GM18858 (cell line): ENCODE measurements at regions not wholly inside any gene's neighbourhood (a gene's known extent, or its start where the extent isn't known, plus 50 kb on each side); places are given as distances from the start of the nearest gene placed in this dataset.
"Not testable (repeated sequence)": the region's sequence is repeated elsewhere in the genome, so short reads cannot be mapped to it uniquely, and the experiment has no call there.

Source experiments
- ATAC-seq: cut with Tn5 transposase; IDR thresholded peaks from one replicate; pipeline ENCODE4 v1.9.1; 2021; ENCODE audit not compliant: unreplicated experiment

DNA sequence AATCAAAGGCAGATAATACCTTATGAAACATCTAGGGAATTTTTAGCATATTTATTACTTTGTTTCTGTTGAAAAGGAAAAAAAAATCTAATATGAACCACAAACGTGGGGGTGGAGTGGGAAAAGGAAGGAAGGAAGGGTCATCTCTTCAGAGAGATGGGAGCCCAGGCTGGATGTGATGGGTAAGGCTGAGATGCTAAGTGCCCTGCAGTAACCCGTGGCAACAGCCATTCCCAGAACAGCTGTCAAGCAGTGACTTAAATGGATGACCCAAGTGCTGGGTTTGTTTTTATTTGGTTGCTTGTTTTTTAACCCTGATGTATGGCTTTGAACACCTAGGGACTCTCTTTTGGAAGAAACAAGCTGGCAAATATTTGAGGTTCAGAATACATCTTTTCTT, 50.7 kb upstream of the KLF7 start:
- no peak for ATAC-seq

DNA sequence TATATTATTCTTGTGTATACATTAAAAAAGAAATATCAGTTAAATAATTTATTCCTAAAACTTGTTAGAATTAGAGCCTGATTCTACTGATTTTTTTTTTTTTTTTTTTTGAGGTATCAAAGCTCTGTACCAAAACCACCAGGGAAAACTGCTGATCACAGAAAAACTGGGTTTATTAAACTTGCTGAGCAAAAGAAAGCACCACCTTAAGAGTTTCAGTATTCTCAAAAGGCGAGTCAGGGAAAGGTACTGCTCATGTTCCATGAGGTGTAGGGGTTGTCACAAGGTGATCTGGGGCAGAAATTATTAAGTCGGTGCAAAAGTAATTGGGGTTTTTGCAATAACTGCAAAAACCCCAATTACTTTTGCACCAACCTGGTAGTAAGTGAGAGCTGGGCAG, 51.7 kb upstream of the KLF7 start:
- no peak for ATAC-seq

DNA sequence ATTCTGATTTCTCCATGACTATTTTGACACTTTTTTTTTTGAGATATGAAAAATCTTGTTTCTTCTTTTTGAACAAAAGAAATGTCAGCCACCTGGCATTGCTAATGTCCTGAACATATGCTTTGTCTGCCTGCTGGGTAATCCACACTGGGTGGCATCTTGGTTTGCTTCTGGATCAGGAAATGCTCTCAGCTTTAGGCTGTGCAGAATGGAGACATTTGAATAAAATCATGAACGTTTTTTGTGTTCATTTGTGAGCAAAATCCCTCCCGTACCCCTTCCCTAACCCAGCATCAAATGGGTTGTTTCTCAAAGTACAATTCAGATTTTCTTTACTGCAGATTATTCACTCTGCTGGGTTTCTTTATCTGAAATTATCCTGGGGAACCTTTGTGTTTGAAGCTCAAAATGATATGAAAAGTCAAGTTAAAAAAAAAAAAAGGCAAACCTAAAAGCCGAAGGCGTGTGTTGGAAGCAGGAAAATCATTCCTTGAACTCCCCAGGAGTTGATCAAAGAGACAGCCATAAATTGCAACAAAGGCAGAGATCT, 53.4 kb upstream of the KLF7 start:
- no peak for ATAC-seq

DNA sequence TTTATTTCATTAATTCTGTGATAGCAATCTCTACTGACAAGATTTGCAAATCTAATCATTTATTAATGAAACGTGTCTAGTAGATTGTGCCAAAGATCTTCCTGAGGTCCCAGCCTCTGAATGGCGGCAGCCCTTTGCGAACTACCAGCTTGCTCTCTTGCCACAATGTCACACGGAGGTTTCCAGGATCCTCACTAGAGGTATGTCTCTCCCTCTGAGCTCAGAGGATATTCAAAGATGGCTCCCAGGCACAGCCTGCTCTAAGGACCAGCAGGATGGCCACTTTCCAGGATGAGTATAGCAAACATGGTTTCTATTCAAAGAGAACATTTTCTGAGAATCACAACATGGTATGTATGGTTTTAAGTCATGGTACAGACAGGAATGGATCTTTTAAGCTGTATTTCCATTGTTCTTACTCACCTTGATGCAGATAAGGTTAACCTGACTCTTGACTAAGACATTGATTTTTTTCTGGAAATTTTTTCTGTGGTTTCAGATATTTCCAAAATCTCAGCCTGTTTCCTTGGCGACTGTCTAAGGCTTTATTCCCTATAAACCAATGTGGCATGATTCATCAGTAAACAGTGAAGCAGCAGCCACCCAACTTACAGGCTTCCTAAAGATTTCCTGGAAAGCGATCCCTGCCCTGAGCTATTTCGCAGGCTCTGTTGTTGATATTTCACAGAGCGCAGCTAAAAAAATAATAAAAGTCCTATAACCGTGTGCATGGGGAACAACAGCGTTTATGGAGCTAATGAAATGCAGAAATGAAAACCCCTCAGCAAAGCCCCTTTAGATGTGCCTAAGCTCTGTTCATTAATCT, 54.1 kb upstream of the KLF7 start:
- no peak for ATAC-seq

DNA sequence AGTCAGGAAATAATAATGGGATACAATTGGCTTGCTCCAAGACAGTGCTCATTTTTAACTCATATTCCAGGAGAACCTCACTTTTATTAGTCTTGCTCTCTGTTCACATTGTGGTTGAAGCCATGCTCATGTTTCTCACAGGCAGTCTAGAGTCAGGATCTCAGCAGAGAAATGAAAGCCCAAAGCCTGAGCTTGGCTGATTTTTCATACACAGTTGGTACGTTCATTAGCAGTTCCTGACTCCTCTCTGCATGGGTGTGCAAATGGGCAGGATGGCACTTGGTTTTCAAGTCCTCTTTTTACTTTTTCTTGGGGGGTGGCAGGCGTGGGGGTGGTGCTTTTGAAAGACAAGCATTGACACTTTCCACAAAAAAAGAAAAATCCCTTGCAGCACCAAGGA, 56.0 kb upstream of the KLF7 start:
- ATAC-seq, result no peak

DNA sequence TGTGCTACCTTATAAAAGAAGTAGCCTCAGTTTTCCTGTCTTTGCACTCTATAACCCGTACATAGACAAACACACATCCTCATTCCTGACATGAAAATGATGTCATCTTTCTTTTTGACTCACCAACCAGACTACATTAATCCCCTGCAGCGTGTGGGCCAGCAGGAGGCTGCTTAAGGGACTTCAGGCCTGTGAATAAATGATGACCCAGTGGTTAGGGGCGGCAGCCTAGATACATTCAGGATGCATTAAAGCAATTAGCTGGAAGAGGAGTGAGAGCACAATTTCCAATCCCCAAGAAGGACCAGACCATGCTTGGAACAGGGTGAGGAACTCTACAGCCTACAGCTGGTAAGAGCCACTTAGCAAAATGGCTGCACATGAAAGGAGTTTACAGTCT, 57.3 kb upstream of the KLF7 start:
- ATAC-seq, result peak; percentile 93

DNA sequence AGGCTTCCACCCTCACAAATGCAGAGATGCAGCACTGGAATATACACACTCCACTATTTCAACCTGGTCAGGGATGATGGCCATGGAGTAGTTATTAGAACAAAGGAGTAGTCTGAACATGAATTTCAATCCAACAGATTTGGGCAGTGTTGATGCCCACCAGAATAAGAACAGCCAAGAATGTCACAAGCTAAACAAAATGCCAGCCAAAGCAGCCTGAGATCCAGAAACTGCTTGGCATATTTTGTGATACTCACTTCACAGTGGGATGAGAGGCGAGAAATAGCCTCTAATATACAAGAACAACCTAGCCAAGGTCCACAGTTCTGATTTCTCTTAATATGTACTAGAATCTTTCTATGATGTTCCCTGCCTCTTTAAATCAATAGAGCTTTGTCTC, 58.6 kb upstream of the KLF7 start:
- ATAC-seq, result no peak

DNA sequence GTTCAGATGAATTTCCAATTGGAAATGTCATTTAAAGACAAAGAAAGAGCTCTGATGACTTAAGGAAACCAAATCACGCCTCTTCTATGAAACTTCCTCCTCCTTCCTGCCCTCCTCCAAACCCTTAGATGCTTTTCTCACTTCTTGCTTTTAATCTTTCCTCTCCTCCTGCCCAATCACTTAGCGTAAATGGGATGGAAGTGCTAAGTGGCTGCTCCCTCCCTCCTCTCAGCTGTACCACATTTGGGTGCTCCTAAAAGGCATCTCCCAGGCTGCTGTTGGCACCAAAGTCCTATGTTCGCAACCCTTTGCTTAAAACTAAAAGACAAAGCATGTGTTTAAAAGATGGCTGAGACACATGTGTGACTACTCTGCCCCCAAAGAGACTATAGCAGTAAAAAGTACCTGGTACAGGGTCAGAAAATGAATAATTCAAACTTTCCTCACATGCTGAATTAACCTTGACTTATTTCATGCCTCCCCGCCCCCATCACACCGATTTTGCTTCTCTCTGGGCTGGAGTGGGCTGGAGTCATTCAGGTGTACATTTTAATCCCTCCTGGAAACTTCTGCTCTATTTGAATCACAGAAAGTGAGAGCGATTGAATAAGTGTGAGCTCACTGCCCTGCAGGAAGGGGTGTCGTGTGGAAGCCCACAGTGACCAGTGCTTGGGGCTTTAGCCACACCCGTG, 59.2 kb upstream of the KLF7 start:
- ATAC-seq, result no peak

DNA sequence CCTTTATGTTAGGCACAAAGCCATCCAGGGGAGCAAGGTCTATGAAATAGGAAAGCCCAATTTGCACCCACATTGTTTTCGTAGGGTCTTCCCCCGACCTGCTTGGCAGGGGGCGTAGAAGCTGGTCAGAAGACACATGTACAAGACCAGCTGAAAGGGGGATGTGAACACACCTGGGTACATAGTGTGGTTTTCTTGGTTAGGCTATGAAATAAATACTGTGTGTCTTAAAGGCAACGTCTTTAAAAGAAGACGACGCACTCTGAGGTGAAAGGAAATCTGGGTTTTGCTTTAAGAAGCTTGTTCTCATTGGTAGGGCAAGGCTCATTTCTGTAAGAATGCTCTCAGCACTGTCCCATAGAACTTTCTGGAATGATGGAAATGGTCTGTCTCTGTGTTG, 60.0 kb upstream of the KLF7 start:
- no peak for ATAC-seq

DNA sequence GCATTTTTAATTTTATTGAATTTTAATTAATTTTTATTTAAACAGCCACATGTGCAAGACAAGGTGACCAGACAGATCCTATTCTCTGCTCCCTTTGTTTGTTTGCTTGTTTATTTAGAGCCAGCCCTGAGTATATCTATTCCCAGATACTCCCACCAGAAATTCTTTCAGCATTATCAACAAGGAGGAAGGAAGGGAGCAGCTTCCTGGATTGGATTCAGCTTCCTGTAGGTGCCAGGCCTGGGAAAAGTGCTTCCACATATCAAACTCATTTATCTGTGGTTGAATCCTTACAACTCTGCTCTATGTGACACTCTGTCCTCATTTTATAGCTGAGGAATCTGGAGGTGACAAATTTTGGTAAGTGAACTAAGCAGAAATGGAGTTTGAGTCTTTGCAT, 60.5 kb upstream of the KLF7 start:
- no peak for ATAC-seq

DNA sequence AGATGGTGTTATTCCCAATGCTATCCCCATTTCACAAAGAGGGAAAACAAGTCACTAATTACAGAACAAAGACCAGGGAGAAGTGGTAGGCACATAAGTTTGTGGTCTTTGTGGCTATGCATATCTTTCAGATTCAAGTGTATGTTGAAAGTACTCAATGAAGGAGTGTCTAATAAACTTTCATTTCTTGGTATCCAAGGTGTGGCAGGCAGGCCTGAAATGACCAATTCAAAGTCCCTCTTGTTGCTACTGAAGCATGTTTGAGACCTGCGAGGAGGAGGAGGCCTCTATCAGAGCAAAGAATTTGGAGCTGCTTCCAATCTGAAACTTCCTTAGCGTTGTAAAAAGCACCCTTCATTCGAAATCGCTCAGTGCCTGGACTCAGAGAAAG, 60.9 kb upstream of the KLF7 start:
- ATAC-seq, result no peak

DNA sequence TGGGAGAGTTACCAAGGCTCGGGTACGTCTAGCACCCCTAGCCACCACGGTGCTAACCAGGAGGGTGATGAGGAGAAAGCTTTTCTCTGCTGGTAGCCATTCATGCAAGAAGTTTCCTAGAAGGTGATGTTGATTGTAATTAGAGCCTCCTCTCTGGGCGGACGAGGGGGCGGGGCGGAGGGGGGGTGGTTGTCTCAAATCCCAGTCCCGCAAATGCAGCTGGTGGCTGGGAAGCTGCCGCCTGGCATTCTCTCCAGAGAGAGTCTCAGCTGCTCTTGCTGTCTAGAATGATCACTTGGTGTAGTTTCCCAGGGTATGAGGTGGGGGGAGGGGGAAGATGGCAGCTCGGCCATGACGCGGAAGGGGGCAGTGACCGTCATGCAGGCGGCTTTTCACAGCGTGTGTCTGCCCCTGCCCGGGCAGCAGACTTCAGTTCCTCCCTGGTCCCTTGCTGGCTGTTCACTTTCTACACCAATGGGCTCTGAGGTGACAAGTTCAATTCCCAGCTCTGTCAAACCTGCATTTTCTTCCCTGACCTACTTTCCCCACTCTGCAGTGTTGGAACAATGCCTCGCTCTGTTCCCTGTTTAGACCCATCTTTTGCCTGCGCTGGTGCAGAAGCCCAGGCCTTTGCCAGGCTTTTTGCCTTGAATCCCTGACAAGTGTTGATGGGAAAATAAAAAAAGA, 61.5 kb upstream of the KLF7 start:
- ATAC-seq, result no peak

DNA sequence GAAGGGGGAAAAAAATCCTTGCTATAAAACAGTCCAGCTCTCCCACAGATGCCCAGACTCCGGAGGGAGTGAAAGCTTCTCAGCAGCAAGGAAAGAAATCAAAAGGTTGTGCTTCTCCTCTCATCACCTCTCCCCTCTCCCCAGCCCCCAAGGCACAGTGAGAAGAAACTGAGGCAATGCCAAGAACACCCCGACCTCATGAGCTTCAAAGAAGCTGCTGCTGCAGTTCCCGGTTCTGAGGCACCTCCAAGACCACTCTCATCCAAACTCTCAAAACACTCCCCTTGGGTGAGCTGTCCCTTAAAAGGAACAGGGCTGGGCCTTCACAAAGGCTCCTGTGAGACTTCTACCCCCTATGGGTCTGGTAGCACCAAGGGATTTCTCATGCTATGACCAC, 62.0 kb upstream of the KLF7 start:
- ATAC-seq, result no peak

DNA sequence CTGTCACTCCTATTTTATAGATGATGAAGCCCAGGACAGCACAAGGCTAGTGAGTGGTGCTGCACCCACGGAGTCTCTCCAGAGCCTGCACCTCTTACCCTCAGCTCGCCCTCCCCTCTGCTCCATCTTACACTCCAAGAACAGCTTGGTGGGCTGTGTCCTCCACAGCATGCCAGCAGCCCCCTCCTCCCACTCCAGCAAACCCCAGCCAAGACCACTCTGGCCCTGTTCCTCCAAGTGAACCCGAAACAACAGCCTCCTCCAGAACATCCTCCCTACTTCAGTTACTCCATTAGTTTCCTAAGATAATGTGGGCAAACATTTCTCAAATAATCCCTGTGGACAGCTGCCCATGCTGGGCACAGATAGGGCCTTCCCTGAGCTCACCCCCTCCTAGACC, 62.7 kb upstream of the KLF7 start:
- no peak for ATAC-seq

DNA sequence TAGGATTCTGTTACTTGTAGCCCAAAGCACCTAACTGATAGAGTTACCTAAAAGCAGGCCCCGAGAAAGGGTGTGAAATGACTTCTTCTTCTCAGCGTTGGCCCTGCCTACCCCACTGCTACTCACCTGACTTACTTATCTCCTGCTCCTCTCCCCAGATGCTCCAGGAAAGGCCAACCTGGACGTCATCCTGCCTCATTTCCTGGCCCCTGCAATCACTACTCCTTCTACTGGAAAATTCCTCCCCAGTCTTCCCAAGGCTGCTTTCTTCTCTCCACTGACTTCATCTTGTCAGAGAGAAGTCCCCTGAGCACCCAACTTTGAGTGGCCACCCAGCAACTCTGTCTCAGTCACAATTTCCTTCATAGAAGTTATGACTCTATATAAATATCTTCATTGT, 63.4 kb upstream of the KLF7 start:
- ATAC-seq, result no peak

DNA sequence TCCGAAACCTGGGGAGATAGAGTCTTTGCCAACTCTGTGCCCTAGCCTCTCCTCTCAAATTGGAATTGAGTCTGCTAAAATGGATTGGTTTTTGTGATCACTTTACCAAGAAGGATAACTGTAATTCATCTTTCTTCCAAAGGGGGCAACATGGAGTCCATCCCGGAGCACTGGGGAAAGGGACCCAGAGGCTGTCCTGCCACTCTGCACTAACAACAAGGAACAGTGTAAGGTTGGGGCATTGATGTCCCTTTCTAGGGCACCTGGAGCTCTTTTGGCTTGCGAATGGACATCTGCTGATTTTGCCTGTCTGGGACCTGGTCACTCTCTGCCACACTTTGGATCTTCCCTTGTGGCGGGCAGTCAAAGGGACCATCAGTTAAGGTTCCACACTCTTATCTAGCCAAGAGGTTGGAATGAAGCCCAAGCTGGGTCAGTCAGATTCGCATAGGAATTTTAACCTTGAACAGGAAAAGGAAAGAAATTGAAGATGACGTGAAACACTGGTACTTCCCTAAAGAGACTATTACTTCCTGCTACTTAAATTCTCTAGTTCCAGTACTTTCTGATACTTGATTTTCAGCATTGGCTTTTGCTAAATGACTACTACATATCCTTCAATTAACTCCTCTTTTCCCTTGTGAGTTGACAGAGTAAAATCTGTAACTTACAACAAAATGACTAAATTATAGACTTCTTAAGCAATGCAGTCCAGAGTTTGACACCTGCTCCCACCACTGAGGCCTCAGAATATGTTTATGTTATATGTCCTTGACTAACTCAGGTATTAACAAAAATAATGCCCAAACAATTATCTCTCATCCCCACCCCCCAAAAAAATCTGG, 64.7 kb upstream of the KLF7 start:
- ATAC-seq, result no peak

DNA sequence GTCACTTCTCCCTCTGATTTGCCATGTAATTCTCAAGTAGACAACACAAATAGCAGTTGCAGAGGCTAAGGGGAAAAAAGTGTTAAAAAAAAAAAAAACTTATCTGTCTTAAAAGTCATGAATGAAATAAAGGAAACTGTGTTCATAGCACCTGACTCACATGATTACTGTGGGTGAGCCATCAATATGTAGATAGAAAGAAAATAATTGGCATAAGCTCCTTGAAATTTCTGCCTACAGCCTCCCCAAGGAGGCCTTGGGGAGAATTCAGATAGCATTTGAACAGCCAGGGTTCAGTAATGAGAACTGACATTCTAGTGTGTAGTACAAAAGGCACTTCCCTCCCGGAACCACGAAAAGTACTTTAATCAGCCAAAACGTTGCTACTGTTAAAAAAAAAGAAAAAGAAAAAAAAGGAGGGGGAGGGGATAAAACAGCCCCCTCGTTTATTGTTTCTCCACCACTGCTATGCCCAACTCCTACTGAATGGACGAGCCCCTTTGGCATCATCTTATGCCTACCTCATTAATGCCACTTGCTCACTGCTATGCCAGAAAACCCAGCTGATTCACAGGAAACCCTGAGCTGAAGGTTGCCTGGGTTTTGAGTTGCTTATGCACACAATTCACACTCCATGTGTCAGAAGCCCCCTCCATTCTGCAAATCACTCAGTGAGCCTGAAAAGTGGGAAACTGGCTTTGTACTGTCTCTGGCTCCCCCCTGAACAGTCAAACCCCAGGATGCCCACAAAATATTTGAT, 65.5 kb upstream of the KLF7 start:
- ATAC-seq, result no peak

DNA sequence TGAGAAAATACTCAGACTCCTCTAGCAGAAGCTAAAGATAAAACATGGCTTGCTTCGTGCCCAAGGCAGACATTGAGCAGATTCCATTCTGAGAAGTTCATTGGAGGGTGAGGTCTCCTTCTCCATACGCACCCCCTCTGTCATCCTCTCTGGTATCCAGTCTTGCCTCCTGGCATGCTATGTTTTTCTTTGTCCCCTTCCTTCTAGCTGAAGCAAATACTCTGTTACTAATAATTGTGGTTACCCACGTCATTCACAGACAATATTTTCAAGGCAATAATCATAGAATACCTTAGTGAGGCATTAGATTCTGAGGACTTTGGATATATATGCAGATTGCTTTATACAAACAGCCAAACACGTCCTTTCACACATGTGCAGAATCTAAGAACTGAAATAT, 66.2 kb upstream of the KLF7 start:
- ATAC-seq, result no peak

DNA sequence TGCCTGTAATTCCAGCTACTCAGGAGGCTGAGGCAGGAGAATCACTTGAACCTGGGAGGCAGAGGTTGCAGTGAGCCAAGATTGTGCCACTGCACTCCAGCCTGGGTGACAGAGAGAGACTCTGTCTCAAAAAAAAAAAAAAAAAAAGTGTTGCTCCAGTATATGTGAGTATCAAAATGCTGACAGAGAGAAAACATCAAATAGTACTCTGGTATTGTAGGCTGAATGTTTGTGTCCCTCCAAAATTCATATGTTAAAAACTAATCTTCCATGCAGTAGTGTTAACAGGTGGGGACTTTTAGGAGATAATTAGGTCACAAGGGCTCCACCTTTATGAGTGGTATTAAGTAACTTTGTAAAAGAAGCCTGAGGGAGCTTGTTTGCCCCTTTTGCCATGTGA, 67.4 kb upstream of the KLF7 start:
- not testable (repeated sequence) for ATAC-seq

DNA sequence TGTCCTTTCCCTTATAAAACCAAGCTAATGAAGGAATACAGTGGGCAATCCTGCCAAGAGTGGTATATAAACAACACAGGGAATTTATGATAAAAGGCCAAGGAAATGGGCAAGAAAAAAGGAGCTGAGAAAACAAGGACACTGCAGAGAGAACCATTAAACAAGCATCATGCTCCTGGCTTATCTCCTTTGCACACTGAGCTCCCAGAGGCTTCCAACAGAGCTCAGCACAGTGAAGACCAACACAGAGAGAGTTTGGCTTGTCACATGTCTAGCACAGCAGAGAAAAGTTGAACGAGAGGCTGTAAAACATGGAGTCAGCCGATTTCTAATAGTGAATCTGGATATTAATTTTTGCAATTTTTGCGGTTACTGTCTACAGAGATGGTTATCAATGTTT, 68.0 kb upstream of the KLF7 start:
- no peak for ATAC-seq
